ENCODE measurements at regions not wholly inside any gene's neighbourhood (a gene's known extent, or its start where the extent isn't known, plus 50 kb on each side); places are given as distances from the start of the nearest gene placed in this dataset.

DNA sequence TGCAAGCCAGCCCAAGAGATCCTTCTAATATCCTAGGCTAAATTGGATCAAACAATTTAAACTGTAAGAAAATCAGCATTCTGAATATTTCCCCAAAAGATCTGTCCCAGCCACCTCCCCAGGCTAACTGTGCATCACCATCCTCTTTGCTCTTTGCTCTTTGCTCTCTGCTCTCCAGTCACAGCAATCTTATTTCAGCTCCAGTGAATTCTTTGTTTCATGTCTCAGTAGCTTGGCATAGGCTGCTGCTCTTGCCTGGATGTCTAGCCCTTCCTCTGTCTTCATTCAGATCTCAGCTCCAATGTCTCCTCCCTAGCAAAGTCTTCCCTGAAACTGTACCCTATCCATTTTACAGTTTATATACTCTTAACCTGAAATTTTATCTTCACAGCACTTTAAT, 399.8 kb upstream of the USP15 start:
- no peak for DNase-seq

DNA sequence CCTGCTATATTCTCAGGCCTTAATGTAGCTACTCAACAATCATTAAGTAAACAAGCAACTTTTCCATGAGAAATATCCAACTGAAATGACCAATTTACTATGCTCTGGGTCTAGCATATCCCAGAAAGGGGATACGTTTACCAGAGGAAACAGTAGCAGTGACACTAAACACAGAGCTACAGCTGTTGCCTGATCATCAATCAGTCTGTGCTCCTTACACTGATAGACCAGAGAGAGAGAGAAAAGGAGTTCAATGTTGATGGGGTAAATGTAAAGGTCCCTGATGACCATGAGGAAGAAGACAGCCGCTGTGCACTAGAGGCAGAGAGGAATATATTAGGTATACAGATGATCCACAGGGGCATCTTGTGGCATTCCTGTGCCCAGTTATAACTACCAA, 397.2 kb upstream of the USP15 start:
- DNase-seq, result no peak

- DNase-seq, result no peak
Observed at GRCh38 chr12:61863811-61864210, 396.4 kb upstream of the USP15 start.

GRCh38 chr12:61869796-61870195, 390.4 kb upstream of the USP15 start:
- DNase-seq, result no peak

DNA sequence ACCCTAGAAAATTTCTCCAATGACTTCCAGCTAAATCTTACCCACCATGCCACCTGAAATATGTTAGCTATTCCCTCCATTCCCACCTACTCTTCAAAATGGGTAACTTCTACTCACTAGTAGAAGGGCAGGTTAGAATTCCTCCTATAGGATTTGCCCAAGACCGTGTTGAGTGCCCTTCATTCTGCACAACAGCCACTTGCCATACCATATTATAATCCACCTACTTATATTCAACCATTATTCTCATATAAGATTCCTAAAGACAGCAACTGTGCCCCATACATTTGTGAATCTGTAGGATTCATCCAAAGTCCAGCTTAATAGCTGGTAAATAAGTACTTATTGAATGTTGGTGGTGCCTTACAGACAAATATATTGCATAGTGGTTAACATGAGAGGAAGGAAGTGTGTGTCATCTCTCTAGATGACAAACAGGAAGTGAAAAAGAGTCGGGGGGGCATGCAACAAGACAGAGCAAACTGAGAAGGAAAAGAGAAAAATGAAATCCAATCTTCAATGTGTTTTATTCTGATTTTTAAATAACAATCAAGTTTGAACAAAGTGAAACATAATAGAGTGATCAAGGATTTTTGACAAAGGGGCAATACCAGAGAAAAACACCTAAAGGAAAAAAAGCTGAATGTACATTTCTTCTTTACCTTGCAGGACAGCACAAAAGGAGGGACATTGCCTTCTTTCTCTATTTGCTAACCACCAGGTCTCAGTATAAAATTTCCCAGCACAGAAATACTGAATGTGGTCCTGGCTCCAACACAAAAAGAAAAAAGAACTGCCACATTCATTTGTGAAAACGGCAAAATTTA, 389.3 kb upstream of the USP15 start:
- DNase-seq, result no peak

DNA sequence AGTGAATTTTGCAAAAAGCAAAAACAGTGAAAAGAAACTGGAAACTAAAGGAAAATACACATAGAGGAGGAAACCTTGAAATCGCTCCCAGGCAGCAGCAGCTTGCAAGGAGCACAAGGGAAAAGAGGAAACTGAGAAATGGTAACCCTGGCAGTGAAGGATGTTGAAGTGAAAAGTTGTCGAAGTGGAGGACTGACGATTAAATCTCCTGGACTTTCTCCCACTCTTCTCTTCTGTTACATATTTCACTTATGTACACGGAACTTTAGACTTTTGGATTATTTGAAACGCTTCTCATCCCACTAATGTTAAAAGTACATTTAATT, 388.8 kb upstream of the USP15 start:
- no peak for DNase-seq

DNA sequence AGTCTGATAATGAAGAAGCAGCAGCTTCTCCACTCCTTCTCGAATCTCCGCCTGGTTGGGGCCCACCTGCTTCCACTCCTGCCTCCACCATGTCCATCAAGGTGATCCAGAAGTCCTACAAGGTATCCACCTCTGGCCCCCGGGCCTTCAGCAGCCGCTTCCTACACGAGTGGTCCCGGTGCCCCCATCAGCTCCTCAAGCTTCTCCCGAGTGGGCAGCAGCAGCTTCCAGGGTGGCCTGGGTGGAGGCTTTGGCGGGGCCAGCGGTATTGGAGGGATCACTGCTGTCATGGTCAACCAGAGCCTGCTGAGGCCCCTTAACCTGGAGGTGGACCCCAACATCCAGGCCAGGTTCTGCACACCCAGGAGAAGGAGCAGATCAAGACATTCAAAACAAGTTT, 381.0 kb upstream of the USP15 start:
- DNase-seq, result no peak

- DNase-seq, result no peak
Observed at GRCh38 chr12:61880186-61880585, 380.0 kb upstream of the USP15 start.

DNA sequence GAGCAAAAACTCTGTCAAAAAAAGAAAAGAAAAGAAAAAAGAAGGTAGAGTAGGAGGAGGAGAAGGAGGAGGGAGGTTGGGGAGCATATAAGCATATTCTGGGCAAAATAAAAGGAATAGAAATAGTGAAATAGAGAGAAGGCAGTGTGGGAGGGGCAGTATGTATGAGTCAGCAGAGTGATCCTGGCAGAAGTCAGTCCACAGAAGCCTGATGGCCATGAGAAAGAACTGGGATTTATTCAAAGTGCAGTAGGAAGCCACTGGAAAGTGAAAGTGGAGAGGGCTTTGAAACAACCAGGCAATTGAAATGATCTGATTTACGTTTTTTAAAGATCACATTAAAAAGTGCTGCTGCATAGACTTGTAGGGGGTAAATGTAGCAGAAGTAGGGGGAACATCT, 368.6 kb upstream of the USP15 start:
- DNase-seq, result no peak

- no peak for DNase-seq
Observed at GRCh38 chr12:61894168-61894567, 366.0 kb upstream of the USP15 start.

DNA sequence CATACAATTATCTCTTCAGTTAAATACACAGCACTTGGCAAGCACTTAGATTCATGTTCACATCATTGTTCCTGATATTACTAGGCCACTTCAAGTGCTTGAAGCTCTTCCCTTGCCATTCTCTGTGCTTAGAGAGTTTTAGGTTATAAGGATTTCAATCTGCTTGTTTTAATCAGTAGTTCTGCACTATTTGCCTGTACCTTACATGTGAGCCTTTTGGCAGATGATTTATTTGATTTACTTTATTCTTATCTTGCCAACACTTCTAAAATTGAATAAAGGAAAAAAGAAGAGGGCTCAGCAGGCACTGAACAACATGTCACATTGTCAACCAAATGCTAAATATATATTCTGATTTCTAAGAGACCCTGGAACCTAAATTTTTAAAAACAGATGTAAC, 363.8 kb upstream of the USP15 start:
- DNase-seq, result no peak

DNA sequence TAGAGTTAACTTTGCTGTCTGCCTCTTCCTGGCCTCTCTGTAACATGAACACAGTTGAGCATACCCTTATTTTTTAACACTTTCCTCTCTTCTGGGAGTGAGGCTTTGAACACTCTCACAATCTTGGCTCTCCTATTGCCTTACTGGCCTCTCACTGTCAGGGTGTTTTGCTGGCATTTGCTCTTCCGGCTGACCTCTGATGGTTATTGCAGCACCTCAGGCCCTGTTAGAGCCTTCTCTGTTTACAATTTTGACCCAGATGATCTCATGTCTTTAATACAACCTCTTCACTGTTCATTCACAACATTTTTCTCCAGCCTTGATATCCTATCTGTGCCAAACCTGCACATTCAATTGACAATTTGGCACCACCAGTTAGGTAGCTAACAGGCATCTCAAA, 357.8 kb upstream of the USP15 start:
- DNase-seq, result no peak

GRCh38 chr12:61911113-61911512, 349.1 kb upstream of the USP15 start:
- DNase-seq, result no peak

GRCh38 chr12:61915420-61915819, 344.8 kb upstream of the USP15 start:
- no peak for DNase-seq

- DNase-seq, result no peak
Observed at GRCh38 chr12:61916831-61917230, 343.4 kb upstream of the USP15 start.

- no peak for DNase-seq
Observed at GRCh38 chr12:61919686-61920085, 340.5 kb upstream of the USP15 start.

DNA sequence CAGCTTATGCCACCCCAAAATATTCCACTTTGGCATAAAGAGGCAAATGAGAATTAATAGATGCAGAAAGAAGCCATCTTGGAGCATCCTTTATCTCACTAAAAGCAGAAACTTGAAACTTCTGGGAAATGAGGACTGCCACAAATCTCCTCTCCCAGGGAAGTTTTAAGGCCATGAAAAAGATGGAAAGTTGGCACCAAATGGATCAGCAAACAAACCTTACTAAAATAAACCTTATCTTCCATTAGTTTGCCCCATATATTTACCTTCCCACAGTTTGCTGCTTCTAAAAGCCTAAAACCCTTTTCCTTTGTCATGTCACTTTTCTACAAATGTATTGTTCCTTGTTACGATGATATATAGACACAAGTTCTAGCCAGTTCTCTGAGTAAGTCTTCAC, 340.0 kb upstream of the USP15 start:
- no peak for DNase-seq

GRCh38 chr12:61923152-61923551, 337.1 kb upstream of the USP15 start:
- DNase-seq, result no peak

- DNase-seq, result no peak
Observed at GRCh38 chr12:61934564-61934963, 325.6 kb upstream of the USP15 start.

GRCh38 chr12:61939977-61940376, 320.2 kb upstream of the USP15 start:
- no peak for DNase-seq

GRCh38 chr12:61956545-61956944, 303.7 kb upstream of the USP15 start:
- DNase-seq, result no peak

DNA sequence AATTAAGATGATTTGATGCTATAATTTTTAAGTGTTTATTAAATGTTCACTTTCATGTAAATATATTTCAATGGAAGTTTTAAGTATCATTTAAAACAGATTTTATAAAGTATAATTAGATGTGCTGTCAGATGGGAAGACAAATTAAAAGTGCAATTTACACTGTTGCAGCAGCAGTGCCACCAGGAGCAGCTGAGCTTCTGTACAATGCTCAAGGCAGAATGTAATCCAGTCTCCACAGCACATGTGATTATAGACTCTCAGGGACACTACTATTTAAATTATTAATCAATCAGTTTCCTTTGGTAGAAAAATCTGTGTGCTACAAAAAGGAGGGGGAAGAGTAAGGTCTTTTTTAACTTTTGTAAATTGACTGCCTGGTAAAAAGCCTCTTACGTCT, 285.7 kb upstream of the USP15 start:
- DNase-seq, result no peak

GRCh38 chr12:61985830-61986229, 274.4 kb upstream of the USP15 start:
- no peak for DNase-seq

DNA sequence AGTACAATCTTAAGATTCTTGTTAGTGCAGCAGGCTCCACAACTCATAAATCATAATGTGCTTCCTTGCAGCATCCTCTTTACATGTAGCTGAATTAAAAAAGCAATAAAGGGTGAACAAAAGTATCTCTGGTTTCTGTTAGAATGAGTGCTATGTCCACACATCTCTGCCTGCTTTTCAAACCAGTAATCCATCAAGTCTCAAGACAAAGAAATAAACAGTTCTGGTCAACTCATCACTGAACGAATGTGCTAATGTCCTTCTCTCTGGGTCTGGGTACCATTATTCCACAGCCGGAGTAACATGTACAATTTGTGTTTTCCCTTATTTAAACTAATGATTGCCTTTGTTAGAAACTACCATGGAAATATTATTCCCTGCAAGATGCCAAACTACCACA, 273.0 kb upstream of the USP15 start:
- no peak for DNase-seq

GRCh38 chr12:61991661-61992060, 268.5 kb upstream of the USP15 start:
- DNase-seq, result no peak

Data from stimulated activated naive CD4-positive, alpha-beta T cell treated with Interleukin-2 at 50 U/mL for 16 hours (primary cell).